HG02884 (cell line): ENCODE measurements at regions not wholly inside any gene's neighbourhood (a gene's known extent, or its start where the extent isn't known, plus 50 kb on each side); places are given as distances from the start of the nearest gene placed in this dataset.
A peak's percentile ranks its signal among the peaks of the same experiment; 100 is the strongest.

Source experiments
- ATAC-seq: cut with Tn5 transposase; IDR thresholded peaks from one replicate; pipeline ENCODE4 v1.9.1; 2021; ENCODE audit warnings: mild to moderate bottlenecking, moderate library complexity; ENCODE audit not compliant: unreplicated experiment

DNA sequence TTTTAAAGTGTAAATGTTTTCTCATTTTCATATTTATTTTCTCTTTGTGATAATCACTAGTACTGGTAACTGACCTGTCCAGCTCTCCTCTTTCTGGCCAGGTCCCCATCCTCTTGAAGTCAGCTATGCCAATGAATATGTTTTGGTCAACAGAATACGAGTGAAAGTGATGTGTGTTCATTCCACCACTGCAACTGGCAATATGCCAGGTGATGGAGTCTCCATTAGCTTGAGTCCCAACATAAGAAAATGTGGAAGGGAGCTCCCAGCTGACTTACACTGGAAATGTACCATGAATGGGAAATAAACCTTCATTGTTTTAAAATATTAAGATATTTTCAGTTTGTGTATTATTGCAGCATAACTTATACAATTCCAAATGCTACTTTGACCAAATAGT lies 75.8 kb downstream of the CCDC34 start:
- ATAC-seq = no peak

DNA sequence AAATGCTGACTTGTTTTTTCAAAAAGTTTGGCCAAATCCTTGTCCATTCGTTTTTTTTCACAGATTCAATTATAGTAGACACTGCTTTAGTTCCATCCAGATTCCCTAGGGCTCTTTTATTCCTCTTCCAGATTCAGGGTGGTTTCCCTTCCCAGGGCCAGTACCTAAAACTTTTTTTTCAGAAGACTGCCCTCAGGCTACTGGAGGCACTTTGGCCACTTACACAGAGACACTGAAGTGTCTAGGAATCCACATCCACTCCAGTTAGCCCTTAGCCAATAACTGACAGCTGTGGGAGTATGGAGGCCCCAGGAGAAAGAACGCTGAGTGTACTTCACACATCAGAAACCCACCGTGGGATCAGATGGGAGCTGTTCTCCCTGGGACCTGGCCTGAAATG lies 77.3 kb downstream of the CCDC34 start:
- no peak for ATAC-seq

DNA sequence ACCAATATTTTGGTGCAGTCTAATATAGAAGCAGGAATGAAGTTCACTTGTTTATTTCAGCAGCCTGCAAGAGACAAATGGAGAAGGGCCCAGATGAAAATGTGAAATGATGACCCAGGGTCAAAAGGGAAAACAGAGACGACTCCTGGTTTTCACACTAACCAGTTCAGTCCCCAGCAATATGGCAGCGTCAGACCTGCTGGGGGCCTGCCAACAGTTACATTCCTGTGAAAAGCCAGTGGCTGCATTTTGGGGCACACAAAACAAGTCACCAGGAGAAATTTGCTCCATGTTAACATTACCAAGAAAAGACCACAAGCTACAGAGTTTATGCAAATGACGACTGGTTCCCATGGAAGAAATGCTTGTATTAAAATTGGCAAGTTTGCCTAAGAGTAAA lies 80.2 kb downstream of the CCDC34 start:
- ATAC-seq = no peak

DNA sequence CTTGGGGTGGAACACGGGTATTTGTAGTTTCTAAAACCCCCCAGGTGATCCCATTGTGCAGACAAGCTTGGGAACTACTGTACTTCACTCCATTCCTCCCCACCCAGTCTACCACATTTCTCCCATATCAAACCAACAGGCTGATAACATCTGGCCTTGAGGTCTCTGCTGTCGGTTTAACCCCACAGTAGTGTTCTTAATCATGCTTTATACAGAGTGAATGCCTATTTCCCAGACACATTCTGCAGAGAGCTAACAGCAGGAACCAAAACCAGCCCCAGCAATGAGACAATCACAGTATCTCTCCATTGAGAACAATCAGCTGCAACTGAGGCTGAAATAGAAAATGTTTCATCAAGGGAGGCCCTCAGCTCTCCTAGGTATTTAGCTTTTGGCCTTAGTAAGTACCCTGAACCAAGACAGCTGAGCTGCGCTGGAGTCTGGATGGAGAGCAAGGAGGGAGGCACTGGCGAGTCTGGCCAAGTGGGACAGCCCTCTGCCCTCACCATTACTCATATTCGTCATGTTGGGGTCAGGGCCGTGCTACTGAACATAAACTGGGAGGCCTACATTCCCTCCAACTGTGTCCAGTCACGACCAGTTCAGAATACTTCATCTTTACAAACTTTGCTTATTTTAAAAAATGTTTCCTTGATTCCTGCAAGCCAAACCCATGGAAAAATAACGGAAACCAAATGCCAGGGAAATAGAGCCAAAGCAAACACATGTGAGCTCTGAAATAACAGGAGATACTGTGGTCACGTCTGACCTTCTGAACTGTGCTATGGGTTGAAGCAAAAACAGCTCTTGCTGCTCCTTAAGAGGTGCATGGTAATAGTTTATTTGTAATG lies 81.0 kb downstream of the CCDC34 start:
- ATAC-seq = peak; percentile 69

DNA sequence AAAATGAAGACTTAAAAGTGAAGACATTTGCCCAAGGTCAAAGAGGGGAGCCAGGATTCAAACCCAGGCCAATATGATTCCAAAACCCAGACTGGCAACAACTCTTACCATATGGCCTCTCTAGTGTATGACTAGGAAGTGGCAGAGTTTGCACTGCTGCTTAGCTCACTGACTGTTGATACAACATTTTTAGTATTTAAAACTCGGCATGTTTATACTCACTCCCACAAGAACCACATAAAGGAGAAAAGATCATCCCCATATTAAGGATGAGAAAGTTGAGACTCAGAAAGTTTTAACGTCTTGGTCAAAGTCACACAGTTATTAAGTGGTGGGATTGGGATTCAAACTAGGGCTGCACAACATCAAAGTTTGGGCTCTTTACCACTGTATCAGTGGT lies 81.7 kb downstream of the CCDC34 start:
- ATAC-seq = no peak

DNA sequence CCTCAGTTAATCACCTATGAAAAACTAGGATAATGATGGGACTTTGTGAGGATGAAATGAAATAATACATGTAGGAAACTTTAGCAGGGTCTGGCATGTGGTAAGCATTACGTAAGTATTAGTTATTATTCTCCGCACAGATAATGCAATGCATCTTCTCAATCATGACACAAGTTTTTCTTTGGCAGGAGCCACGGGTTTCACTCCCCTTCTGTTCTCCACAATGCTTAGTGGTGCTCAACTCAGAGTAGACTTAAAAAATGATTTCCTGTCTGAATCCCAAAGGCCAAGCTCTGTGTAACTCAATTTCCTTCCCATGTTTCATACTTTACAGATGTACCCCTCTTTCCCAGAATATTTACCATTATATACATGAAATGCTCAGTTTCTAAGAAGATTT lies 82.9 kb downstream of the CCDC34 start:
- no peak for ATAC-seq

DNA sequence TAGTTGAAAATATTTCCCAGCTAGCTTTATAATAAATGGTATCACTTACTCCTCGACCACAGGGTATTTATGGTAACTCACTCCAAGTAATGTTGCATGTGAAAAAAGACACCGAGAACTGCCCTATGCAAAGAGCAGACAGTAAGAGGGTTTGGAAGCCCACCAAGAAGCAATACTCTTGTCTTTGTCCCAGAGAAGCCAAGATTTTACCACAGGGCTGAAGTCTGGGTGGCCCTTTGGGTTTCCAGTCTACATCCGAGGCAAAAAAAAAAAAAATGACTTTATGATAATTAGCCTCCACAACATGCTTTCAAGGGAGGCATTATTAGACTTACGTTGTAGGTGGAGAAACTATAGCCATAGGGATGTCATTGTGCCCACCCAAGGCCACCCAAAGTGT lies 83.6 kb downstream of the CCDC34 start:
- no peak for ATAC-seq

DNA sequence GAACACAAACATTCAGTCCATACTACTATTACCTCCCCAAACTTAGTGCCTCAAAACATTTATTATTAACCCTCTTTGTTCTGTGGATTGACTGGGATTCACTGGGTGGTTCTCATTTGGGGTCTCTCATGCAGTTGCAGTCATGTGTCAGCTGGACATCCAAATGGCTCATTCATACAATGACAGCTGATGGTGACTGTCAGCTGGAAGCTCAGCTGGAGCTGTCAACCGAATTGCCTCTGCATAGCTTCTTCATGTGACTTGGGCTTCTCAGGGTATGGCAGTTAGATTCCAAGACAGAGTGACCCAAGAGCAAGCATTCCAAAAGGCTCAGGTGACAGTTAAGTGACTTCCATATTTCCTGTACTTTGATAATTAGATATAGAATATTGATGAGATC lies 85.2 kb downstream of the CCDC34 start:
- ATAC-seq = no peak

DNA sequence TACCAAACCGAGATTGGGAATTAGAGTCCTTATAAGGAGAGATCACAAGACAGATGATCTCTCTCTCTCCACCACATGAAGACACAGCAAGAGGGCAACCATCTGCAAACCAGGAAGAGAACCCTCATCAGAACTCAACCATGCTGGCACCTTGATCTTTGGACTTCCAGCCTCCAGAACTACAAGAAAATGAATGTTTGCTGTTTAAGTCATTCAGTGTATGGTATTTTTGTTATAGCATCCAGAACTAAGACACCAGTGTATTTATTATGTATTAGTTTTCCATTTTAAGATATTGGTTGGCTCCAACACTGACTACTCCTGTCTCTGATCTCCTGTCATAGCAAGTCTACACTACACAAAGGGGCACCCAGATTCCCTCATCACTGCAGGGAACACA lies 86.9 kb downstream of the CCDC34 start:
- no peak for ATAC-seq

DNA sequence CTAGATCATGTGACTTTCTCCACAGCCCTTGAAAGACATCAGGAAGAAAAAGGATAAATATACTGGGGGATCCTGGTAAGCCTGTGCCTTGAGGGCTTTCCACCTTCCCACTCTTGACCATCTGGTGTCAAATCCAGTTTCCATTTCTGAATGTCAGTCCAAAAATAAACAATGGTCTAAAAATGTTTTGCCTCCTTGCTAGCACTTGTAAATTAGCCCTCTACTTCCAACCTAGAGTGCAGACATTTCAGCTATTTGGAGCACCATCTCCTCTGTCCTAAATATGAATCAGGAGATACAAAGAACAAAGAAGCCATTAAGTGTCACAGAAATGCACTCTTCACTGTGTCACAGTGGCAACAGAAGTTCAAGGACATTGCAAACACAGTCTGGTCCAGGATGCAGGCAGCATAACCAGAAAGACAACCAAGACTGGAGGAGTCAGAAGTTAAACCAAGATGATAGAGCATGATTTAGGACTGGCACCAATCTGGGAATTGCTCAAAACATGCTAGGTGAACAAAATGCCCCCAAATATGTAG lies 88.1 kb downstream of the CCDC34 start:
- no peak for ATAC-seq

DNA sequence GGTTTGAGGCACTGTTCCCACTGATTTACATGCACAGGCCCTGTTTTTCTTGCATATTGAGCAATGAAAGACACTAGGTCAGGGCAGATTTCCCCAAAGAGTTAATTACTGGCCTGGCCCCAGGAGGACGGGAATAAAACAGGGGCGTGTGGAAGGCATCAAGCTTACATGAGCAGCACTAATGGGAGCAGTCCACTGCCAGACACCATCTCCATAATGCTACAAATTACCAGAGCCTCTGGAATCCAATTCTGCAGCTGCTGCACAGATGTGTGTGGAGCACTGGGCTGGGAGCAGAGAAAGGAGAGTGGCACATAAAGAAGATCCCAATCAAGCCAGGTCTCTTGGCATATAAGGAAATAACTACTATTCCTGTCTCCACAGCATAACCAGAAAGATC lies 96.9 kb downstream of the CCDC34 start:
- no peak for ATAC-seq

DNA sequence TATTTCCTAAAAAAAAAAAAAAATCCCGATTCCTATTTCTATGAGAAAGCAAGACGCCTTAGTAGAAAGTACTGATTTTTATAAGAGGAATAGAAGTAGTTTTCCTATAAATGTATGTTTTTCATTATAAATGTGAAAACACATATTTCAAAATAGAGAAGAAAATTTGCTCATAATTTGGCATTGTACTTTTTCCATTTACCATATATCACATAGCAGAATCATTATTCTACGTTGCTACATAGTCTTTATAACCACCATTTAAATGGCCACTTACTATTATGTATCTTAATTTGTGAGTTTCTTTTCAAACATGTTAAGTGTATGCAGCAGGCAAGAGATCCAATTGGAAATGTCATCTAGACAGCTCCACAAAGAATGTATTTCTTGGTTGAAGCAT lies 99.0 kb downstream of the CCDC34 start:
- ATAC-seq = no peak

DNA sequence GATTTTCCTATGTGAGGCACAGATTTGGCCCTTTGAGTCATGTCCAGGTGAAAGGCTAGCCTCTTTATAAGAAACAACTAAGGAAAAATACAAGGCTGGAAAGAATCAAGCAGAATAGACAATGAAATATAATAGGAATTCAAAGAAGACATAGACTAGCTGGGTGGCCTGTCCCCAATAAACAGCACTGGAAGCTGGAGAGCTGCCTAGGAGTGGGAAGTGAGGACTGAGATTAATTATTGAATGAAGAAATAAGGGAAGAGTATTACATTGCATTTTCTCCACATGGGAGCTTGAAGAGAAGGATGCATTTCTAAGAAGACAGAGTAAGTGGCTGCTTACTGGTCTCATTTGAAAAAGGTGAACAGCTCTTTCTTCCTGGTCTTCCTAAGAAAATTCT lies 100.0 kb downstream of the CCDC34 start:
- no peak for ATAC-seq

DNA sequence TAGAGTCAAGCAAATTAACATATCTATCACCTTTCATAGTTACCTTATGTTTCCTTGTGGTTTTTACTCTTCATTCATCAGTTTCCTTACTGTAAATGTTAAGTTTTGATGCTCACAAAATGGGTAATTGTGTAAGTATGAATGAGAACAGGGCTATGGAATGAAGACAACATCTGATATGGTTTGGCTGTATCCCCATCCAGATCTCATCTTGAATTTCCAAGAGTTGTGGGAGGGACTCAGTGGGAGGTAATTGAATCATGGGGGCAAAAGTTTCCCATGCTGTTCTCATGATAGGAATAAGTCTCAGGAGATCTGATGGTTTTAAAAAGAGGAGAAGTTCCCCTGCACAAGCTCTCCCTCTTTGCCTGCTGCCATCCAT lies 107.6 kb downstream of the CCDC34 start:
- no peak for ATAC-seq

DNA sequence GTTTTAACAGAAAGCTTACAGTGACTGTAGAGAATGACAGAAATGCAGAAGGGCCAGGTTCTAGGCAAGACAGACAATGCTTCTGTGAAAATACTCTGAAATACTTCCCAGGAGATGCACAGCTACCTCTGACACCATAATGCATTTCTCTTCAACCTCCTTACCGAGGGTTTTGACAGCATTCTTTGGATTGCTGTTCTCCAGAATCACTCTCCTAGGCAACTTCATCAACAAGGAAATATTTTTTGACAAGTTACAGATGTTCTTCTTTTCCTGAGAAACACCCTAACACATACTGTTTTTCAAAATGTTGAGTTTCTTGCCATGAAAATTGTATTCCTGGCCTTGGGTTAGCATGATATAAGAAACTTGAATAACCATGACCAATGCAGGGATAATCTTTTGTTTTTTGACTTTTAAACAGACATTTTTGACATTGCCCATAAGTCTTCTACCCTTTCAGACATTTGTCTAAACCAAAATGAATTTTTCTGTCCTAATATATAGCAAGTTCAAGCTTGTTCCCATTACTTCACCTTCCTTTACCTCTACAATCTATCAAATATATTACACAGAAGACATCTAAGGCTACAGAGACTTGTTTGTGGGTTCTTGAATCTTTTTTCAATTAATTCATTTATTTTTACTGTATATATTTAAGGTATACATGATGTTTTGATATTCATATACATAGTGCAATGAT lies 108.1 kb downstream of the CCDC34 start:
- ATAC-seq = no peak

DNA sequence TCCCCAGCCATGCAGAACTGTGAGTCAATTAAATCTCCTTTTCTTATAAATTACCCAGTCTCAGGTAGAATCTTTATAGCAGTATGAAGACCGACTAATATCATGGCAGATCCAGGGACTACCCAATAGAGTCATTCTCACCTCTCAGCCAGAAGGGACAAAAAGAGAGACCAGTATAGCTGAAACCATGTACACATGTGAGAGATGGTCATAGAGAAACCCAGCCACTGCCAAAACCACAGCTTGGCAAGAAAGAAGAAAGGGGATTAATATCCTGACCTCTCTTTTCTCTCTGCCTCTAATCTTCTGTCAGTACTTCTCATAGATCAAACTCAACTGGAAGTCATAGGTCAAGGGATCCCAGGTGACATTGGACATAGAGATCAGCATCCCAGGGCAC lies 109.8 kb downstream of the CCDC34 start:
- no peak for ATAC-seq

DNA sequence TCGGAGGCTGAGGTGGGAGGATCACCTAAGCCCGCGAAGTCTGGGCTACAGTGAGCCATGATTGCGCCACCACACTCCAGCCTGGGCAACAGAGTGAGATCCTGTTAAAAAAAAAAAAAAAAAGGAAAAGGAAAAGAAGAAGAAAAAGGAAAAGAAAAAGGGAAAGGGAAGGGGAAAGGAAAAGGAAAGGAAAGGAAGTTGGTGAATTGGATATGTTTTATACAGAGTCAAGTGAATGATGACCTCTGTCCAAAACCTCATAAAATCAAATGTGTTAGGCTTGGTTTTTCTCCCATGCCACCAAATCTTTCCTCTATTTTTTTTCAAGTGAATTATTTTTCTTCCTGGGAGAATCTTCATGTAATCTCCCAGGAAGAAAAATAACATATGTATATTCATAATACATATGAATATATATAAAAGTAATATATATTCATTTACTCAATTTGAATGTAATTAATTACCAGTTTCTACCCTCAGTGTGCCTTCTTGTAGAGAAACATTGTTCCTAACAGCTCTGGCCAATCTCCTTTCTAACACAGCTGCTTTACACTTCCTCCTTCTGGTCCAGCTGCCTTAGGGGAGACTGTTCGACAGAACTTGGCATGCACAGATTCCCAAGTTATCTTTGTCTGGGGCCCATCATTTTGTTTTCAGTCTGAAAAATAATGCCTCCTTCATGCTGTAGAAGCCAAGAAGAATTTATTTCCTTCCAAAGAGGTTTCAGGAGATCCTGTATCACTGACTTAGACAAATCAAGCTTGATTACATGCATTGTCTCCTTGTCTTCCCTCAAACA lies 111.9 kb downstream of the CCDC34 start:
- ATAC-seq = no peak

DNA sequence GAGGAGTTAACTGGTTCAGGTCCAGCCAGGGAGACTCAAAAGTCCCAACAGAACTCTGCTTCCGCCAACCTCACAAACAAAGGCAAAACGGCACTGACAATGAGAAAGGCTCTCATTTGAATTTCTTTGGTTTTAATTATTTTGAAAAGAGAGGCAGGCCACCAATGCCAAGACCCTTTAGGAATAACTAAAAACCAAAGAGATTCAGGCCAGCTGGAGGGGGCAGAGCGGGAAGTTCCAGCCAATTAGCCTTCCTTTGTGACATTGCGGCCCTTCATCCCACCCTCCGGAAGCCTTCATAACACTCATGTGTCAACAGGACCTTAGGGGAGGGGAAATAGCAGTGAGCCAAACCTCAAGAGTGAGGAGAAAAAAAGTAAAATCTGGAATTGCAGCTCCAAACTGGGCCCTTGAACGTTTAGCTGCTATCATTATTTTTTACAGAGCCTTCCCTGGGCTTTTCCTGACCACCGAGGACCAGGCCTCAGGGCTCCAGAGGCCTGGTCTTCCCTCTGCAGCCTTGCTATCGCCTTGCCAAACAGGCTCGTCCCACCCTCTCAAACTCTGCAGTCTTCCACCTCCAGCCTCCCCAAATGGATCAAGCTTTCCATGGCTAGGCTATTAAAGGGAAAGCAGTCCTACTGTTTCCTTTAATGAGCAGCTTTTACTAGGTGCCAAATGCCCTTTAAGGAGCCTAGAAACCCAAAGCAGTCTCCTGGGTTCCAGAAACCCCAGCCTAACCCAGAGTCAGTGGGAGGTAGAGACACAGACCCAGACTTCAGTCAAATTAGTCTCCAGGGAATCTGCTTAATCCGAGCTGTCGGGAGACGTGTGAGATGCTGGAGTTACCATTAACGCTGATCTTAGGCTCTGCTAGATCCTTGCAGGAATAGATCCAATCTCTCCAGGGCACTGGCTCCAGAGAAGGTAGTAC lies 114.2 kb downstream of the CCDC34 start:
- no peak for ATAC-seq

DNA sequence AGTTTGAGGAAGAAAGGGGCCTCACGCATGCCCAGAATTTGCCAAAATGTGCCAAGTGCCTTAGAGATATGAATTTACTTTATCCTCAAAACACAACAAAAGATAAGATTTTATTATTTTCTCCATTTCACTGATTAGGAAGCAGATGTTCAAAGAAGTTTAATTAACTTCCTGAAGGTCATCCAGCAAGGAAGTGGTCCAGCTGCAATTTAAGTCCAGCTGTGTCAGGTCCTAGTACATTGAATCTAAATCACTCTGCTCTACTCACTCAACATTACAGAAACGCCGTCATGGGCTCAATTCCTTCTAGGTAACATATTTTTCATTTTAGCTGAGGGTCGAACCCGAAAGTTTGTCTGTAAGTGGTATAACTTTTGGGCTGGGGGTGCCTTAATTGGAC lies 115.4 kb downstream of the CCDC34 start:
- ATAC-seq = no peak

DNA sequence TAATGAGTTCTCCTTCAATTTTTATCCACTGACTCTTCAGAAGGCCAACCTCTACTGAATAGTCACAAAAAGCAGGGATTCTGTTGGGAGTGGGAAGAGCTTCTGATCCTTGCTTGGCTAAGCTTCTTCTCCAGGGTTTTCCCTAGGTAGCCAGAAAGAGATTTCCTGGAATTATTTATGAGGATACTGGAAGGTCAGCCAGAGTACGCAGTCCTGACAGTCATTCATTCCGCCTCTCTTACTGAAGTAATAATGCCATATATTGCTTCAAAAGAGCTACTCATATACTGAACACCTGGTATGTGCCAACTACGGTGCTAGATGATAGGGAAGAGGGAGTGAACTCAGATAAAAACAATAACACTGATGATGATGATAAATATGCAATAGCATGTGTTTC lies 116.1 kb downstream of the CCDC34 start:
- ATAC-seq = no peak
